HG03354 (cell line): ENCODE measurements at regions not wholly inside any gene's neighbourhood (a gene's known extent, or its start where the extent isn't known, plus 50 kb on each side); places are given as distances from the start of the nearest gene placed in this dataset.

Source experiments
- ATAC-seq: cut with Tn5 transposase; IDR thresholded peaks from one replicate; pipeline ENCODE4 v1.9.1; 2021; ENCODE audit warnings: mild to moderate bottlenecking; ENCODE audit not compliant: unreplicated experiment, poor library complexity, severe bottlenecking

DNA sequence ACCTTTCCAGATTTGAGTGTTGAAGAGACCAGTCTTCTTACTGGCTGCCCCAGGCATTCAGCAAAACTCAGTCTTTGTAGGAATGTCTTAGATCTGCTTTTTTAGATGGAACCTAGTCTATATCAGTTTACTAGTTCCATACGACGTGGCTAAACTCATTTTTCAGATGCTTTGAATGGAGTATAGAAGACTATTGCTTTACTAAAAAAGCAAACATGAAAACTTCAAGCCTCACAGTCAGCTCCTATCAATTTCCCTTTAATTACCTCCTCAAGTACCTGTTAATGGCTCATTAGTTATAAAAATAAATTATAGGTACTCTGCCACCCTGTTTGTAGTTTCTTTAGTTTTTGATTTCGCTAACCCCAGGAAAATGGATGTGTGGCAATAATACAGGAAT, 63.0 kb upstream of the STOX2 start:
- ATAC-seq: no peak

DNA sequence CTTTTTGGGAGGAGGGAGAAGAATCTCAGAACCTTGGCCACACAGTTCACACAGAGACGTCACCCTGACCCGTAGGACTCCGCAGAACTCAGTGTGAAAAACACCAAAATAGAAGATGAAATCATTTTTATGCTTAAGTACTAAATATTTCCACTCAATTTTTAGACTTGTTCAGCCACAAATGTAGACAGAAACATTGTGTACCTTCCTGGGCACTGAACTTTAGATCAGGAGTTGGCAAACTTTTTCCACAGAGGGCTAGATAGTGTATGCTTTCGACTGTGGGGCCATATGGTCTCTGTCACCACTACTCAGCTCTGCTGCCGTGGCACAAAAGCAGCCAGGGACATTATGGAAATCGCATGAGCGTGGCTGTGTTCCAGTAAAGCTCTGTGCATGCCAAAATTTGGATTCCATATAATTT, 61.8 kb upstream of the STOX2 start:
- ATAC-seq: no peak

DNA sequence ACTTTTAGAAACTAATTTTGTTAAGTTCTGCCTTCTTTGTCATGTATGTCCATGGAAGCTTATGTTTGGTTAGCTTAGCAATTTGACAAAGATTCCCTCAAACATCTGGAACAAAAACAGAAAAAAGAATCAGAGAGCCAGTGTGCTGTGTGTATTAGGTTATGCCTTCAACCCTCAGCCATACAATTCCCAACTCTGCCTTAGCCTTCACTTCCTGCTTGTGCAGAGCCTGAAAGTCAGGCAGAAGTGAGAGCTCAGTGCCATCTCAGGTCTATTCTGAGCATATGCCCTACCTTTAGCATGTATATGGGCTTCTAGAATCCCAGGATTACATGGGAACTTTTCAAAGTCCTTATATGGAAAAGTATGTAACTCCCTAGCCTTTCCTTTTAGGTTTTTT, 58.2 kb upstream of the STOX2 start:
- no peak for ATAC-seq

DNA sequence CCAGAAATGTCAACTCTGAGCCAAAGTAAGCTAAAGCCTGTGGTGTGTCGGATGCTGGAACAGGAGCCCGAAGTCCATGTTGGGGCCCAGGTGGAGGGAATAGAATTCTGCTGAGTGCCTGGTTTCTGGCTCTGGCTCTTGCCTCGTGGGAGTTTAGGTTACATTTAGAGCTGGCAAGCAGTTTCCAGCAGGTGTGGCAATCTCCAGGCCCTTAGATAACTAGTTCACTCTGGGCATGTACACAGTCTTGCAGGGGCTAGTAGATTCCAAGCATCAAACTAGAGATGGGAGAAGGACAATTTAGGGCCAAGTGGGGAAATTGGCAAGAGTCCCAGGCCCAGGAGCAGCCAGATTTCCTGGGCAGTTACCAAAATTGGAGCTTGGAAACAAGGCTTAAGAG, 56.3 kb upstream of the STOX2 start:
- ATAC-seq: no peak

DNA sequence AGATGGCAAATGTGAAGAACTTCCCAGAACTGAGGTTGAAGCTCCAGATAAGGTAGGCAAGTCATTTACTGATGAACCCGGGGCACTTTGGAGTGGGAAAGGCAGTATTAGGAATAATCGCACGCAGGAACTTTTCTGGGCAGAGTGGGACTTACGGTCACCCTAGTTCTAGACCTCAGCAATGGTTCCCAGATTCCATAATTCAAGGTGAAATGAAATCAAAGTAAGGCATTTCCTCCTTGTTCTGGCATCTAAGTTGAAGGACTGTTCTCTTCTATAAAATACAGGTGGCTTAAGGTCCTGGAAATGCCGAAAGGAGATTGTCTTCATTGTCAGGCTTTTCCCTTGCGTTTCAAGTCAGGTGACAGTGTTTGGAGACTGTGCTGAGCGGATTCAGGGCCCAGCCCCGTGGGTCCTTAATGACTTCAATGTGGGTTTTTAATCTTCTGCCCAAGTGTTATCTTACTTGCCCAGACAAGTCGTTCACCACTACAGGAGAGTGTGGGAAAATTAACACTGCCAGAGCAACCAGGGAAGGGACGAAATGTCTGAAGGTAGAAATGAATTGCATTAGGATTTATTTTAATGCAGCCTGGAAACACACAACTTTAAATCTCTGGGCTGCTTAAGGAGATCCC, 52.1 kb upstream of the STOX2 start:
- ATAC-seq: no peak

DNA sequence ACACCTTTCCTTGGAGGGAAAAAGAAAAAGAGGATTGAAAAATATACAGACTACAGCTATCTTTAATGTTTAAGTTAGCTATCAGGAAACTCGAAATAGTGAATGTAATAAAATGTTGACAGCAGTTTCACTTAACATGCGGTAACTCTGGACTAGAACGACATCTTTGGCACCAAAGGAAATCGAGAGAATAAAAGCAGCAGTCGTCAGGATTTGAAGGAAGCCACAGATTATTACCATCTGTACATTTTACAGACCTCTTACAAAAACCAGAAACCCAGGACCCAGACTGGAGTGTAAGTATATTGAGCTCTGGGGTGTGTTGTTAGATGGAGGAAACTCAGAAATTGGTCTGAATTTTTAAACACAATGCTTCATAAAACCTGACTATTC, 51.6 kb upstream of the STOX2 start:
- no peak for ATAC-seq
